ENCODE measurements at regions not wholly inside any gene's neighbourhood (a gene's known extent, or its start where the extent isn't known, plus 50 kb on each side); places are given as distances from the start of the nearest gene placed in this dataset.

GRCh38 chr4:177194906-177195305 lies 114.8 kb upstream of the NEIL3 start:
- intact Hi-C loops (cut with micrococcal nuclease): no loop called here
- H3K27me3 Mint-ChIP-seq (ENCODE audit: low read depth in 3 of 3): no peaks in the 10 kb centered on the region
- no CpG with 5 or more reads among the region's 7 CpGs for WGBS (ENCODE audit: insufficient coverage)
- no peak overlapping the region for H3K4me2 ChIP-seq (replicated peaks; ENCODE audit: extremely low read depth, low read length, poor library complexity, severe bottlenecking)
- H3K9me3 ChIP-seq (replicated peaks in 1 of 2; ENCODE audit: control insufficient read depth in 1 of 2, insufficient read depth in 1 of 2, low read length in 2 of 2): peaks cover 0 to 5% of the 10 kb centered on the region in 2 donors
- DNase-seq: no peak
- no peak overlapping the region for H2AFZ ChIP-seq (ENCODE audit: insufficient read depth, low read depth, low read length, poor library complexity, severe bottlenecking)
- H3K9me3 Mint-ChIP-seq: peaks cover 3 to 12% (median 4%) of the 10 kb centered on the region in 7 donors
- H3K4me1 ChIP-seq (ENCODE audit: control insufficient read depth in 1 of 2, insufficient read depth in 2 of 2, low read length in 2 of 2): no peaks in the 10 kb centered on the region
- no peak overlapping the region for H3K27ac Mint-ChIP-seq
- H3K9ac ChIP-seq (ENCODE audit: insufficient read depth, low read length, poor library complexity, severe bottlenecking): no peak overlapping the region
- no peaks in the 10 kb centered on the region for H4K20me1 ChIP-seq (ENCODE audit: insufficient read depth, low read length)
- no peak overlapping the region for H3K4me3 ChIP-seq (replicated peaks in 1 of 3; ENCODE audit: low read depth in 2 of 3, low read length in 3 of 3)
- no peaks in the 10 kb centered on the region for H3K4me1 Mint-ChIP-seq
- H3K79me2 ChIP-seq (ENCODE audit: insufficient read depth, low read length): no peaks in the 10 kb centered on the region
- TF ChIP-seq CTCF (IDR thresholded peaks at IDR 0.05): no peak
- H3K36me3 Mint-ChIP-seq: no peaks in the 10 kb centered on the region
- H3K4me3 Mint-ChIP-seq: no peak overlapping the region
- no peak overlapping the region for H3K27ac ChIP-seq (ENCODE audit: low read depth in 1 of 2, low read length in 2 of 2)
- H3K27me3 ChIP-seq (ENCODE audit: control insufficient read depth in 2 of 2, insufficient read depth in 2 of 2, low read length in 2 of 2): no peaks in the 10 kb centered on the region
- no peaks in the 10 kb centered on the region for H3K36me3 ChIP-seq (replicated peaks in 1 of 2; ENCODE audit: control insufficient read depth in 1 of 2, insufficient read depth in 2 of 2, low read length in 2 of 2)

GRCh38 chr4:177196615-177197014 lies 113.1 kb upstream of the NEIL3 start:
- peaks cover 3 to 12% (median 4%) of the 10 kb centered on the region in 7 donors for H3K9me3 Mint-ChIP-seq
- H3K27me3 Mint-ChIP-seq (ENCODE audit: low read depth in 3 of 3): peaks cover 0 to 3% (median 0%) of the 10 kb centered on the region in 3 donors
- DNase-seq: no peak
- WGBS (ENCODE audit: insufficient coverage): 100% methylated on average over 1 of the region's 2 CpGs
- Histone ChIP-seq H3K27me3 (ENCODE audit: control insufficient read depth in 2 of 2, insufficient read depth in 2 of 2, low read length in 2 of 2) (no peaks in the 10 kb centered on the region), H3K4me3 (replicated peaks in 1 of 3; ENCODE audit: low read depth in 2 of 3, low read length in 3 of 3) (no peak overlapping the region), H3K4me1 (ENCODE audit: control insufficient read depth in 1 of 2, insufficient read depth in 2 of 2, low read length in 2 of 2) (no peaks in the 10 kb centered on the region), H4K20me1 (ENCODE audit: insufficient read depth, low read length) (no peaks in the 10 kb centered on the region), H3K36me3 (replicated peaks in 1 of 2; ENCODE audit: control insufficient read depth in 1 of 2, insufficient read depth in 2 of 2, low read length in 2 of 2) (no peaks in the 10 kb centered on the region), H3K4me2 (replicated peaks; ENCODE audit: extremely low read depth, low read length, poor library complexity, severe bottlenecking) (no peak overlapping the region), H3K9me3 (replicated peaks in 1 of 2; ENCODE audit: control insufficient read depth in 1 of 2, insufficient read depth in 1 of 2, low read length in 2 of 2) (peaks cover 0 to 5% of the 10 kb centered on the region in 2 donors), H3K9ac (ENCODE audit: insufficient read depth, low read length, poor library complexity, severe bottlenecking) (no peak overlapping the region), H3K79me2 (ENCODE audit: insufficient read depth, low read length) (no peaks in the 10 kb centered on the region), H3K27ac (ENCODE audit: low read depth in 1 of 2, low read length in 2 of 2) (no peak overlapping the region), H2AFZ (ENCODE audit: insufficient read depth, low read depth, low read length, poor library complexity, severe bottlenecking) (no peak overlapping the region)
- H3K27ac Mint-ChIP-seq: no peak overlapping the region
- H3K36me3 Mint-ChIP-seq: no peaks in the 10 kb centered on the region
- TF ChIP-seq CTCF (IDR thresholded peaks at IDR 0.05): no peak
- intact Hi-C loops (cut with micrococcal nuclease): no loop called here
- H3K4me3 Mint-ChIP-seq: no peak overlapping the region
- no peaks in the 10 kb centered on the region for H3K4me1 Mint-ChIP-seq

Data from CD14-positive monocyte (primary cell).